ENCODE measurements at regions not wholly inside any gene's neighbourhood (a gene's known extent, or its start where the extent isn't known, plus 50 kb on each side); places are given as distances from the start of the nearest gene placed in this dataset.

DNA sequence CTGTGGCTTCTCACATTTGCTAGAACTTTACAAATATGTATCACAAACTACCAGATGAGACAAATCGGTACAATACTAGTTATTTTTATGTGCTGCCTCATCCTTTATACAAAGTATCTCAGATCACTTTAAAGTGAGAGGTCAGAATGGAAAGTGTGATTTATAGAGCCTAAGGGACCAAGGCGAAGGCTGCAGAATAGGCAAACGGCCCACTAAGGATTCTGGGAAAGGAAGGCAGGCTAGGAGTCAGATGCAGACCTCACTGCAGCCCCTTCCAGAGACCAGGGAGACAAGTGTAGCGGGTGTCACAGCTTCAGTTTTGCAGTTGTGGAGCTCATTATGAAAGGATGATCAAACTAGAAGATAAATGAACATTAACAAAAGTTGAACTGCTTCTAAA, 190.6 kb downstream of the HIBADH start:
- no peak for TF ChIP-seq EZH2 (IDR thresholded peaks at IDR 0.05; ENCODE audit: borderline replicate concordance, low read depth, low read length, severe bottlenecking)
- no peak for TF ChIP-seq MYC (IDR thresholded peaks at IDR 0.05; ENCODE audit: low read depth, low read length)
